Ishikawa (cell line): ENCODE measurements at regions not wholly inside any gene's neighbourhood (a gene's known extent, or its start where the extent isn't known, plus 50 kb on each side); places are given as distances from the start of the nearest gene placed in this dataset.

Experiments used
- REST ChIP-seq: IDR thresholded peaks from 2 replicates; pipeline ENCODE4 v1.6.1; 2012; ENCODE audit warnings: low read depth, mild to moderate bottlenecking
- YY1 ChIP-seq: IDR thresholded peaks from 2 replicates; pipeline ENCODE4 v1.6.1; 2012; ENCODE audit warnings: low read depth

- TF ChIP-seq YY1 (no peak), REST (no peak)
Observed at GRCh38 chr5:44099643-44100042, 289.6 kb downstream of the FGF10 start.
